HCT116 (cell line): ENCODE measurements at regions not wholly inside any gene's neighbourhood (a gene's known extent, or its start where the extent isn't known, plus 50 kb on each side); places are given as distances from the start of the nearest gene placed in this dataset.

Experiments
- ATAC-seq: fragments of 200-7000 bp; cut with Tn5 transposase; 2 replicates; pipeline ENCODE4 v1.9.1; 2020; ENCODE audit warnings: mild to moderate bottlenecking, moderate library complexity
- BruUV-seq: library from RNA; stranded (reverse); fragments of 400-500 nt; replicated peaks from 2 replicates; lab custom pipeline; 2021; lab: Mats Ljungman, UMichigan
- CTCF ChIA-PET: fragments of 300-600 bp; sonication (Branson Sonifier 250); formaldehyde crosslinking; loops from one replicate; lab custom pipeline; 2021; ENCODE audit warnings: antibody characterized with exemption; lab: Charles Lee
- POLR2A ChIA-PET: fragments of 300-600, 350-600 bp; sonication (Branson Sonifier 250); formaldehyde crosslinking; loops from one replicate; lab custom pipeline; 2021; ENCODE audit warnings: antibody characterized with exemption; lab: Charles Lee
- RAD21 ChIA-PET, 2 experiments: fragments of 300-600 bp; sonication (Branson Sonifier 250); formaldehyde crosslinking; loops; one replicate each; lab custom pipeline; 2023; ENCODE audit warnings: low total read pairs in 2 of 2; ENCODE audit not compliant: uncharacterized antibody in 2 of 2, unreplicated experiment in 2 of 2, low non-redundant PET in 1 of 2; lab: Charles Lee
- DNase-seq: peaks from one replicate; pipeline ENCODE4 v3.0.0-alpha.2; 2010; ENCODE audit warnings: low read depth, low spot score
- H2AFZ ChIP-seq: fragments of 200-600 bp; shearing (Covaris generic), sonication (generic); 2 replicates; pipeline ENCODE4 v1.6.1; 2017; ENCODE audit warnings: low read depth, mixed run types, mixed read lengths, antibody characterized with exemption, low read length; ENCODE audit not compliant: poor library complexity, severe bottlenecking
- H3K27ac ChIP-seq: 2 replicates; pipeline ENCODE4 v1.5.1; 2012; ENCODE audit warnings: low read depth, low read length
- H3K27me3 ChIP-seq: fragments of 200-600 bp; sonication (generic); 2 replicates; pipeline ENCODE4 v1.6.1; 2016; ENCODE audit warnings: mixed run types, low read length, mixed read lengths; ENCODE audit not compliant: insufficient read depth
- H3K36me3 ChIP-seq, 2 experiments: fragments of 200-500 bp in 1 of 2; fragments of 200-600 bp in 1 of 2; sonication (Bioruptor generic) in 1 of 2; sonication (generic) in 1 of 2; 2 replicates each; pipeline versions ENCODE4 v1.5.1 to v1.6.1; 2014 to 2016; ENCODE audit warnings: low read length in 2 of 2, inconsistent platforms in 1 of 2, mixed read lengths in 1 of 2, mixed run types in 1 of 2; ENCODE audit not compliant: insufficient read depth in 2 of 2, control insufficient read depth in 1 of 2
- H3K4me1 ChIP-seq, 2 experiments: fragments of 200-600 bp in 1 of 2; sonication (generic) in 1 of 2; 2 replicates each; pipeline versions ENCODE4 v1.5.1 to v1.6.1; 2012 to 2017; ENCODE audit warnings: low read length in 2 of 2, inconsistent platforms in 1 of 2, mild to moderate bottlenecking in 1 of 2, mixed read lengths in 1 of 2, mixed run types in 1 of 2, moderate library complexity in 1 of 2; ENCODE audit not compliant: insufficient read depth in 2 of 2, control insufficient read depth in 1 of 2
- H3K4me2 ChIP-seq: fragments of 200-600 bp; sonication (generic); 2 replicates; pipeline ENCODE4 v1.6.1; 2017; ENCODE audit warnings: mixed run types, low read length, mixed read lengths
- H3K4me3 ChIP-seq, 2 experiments: fragments of 200-600 bp in 1 of 2; sonication (generic) in 1 of 2; replicated peaks in 1 of 2; 2 replicates each; pipeline ENCODE4 v1.5.1; 2011 to 2016; ENCODE audit warnings: low read length in 2 of 2, control low read depth in 1 of 2, low read depth in 1 of 2, mild to moderate bottlenecking in 1 of 2, mixed read lengths in 1 of 2, mixed run types in 1 of 2
- H3K79me2 ChIP-seq: fragments of 200-600 bp; sonication (generic); 2 replicates; pipeline ENCODE4 v1.6.1; 2017; ENCODE audit warnings: mild to moderate bottlenecking, mixed run types, low read length, moderate library complexity, mixed read lengths; ENCODE audit not compliant: insufficient read depth
- H3K9ac ChIP-seq: fragments of 200-600 bp; sonication (generic); 2 replicates; pipeline ENCODE4 v1.6.1; 2016; ENCODE audit warnings: low read length, mixed read lengths
- H3K9me2 ChIP-seq: fragments of 200-600 bp; sonication (generic), shearing (Covaris generic); 2 replicates; pipeline ENCODE4 v1.6.1; 2017; ENCODE audit warnings: mixed run types, mild to moderate bottlenecking, moderate library complexity; ENCODE audit not compliant: insufficient read depth
- H3K9me3 ChIP-seq, 2 experiments: fragments of 200-500 bp in 1 of 2; fragments of 200-600 bp in 1 of 2; sonication (Bioruptor generic) in 1 of 2; sonication (generic) in 1 of 2; 2 replicates each; pipeline ENCODE4 v1.6.1; 2014 to 2017; ENCODE audit warnings: low read length in 2 of 2, mixed read lengths in 2 of 2, inconsistent platforms in 1 of 2, low read depth in 1 of 2, mild to moderate bottlenecking in 1 of 2, mixed run types in 1 of 2, moderate library complexity in 1 of 2; ENCODE audit not compliant: control insufficient read depth in 1 of 2, insufficient read depth in 1 of 2
- H4K20me1 ChIP-seq: fragments of 200-600 bp; sonication (generic), shearing (Covaris generic); 2 replicates; pipeline ENCODE4 v1.6.1; 2017; ENCODE audit warnings: mixed run types, mild to moderate bottlenecking, moderate library complexity; ENCODE audit not compliant: insufficient read depth
- CBX3 ChIP-seq: IDR thresholded peaks from 2 replicates; pipeline ENCODE4 v1.6.1; 2012; ENCODE audit warnings: low read depth
- CEBPB ChIP-seq: IDR thresholded peaks from 2 replicates; pipeline ENCODE4 v1.6.1; 2012; ENCODE audit warnings: low read depth
- CTCF ChIP-seq, 3 experiments: fragments of 200-600 bp in 1 of 3; sonication (generic) in 1 of 3; IDR thresholded peaks in 2 of 3; conservative IDR thresholded peaks in 1 of 3; 2 replicates each; pipeline ENCODE4 v1.5.1; 2012 to 2017; ENCODE audit warnings: low read depth in 2 of 3, low read length in 2 of 3, antibody characterized with exemption in 1 of 3, borderline replicate concordance in 1 of 3, control low read depth in 1 of 3, mild to moderate bottlenecking in 1 of 3, mixed read lengths in 1 of 3, mixed run types in 1 of 3, moderate library complexity in 1 of 3; ENCODE audit not compliant: insufficient read depth in 1 of 3
- EGR1 ChIP-seq: IDR thresholded peaks from 2 replicates; pipeline ENCODE4 v1.6.1; 2012; ENCODE audit warnings: low read depth
- ELF1 ChIP-seq: IDR thresholded peaks from 2 replicates; pipeline ENCODE4 v1.6.1; 2012; ENCODE audit warnings: low read depth, borderline replicate concordance
- EZH2 ChIP-seq: fragments of 200-600 bp; sonication (generic); IDR thresholded peaks from 2 replicates; pipeline ENCODE4 v1.6.1; 2017; ENCODE audit warnings: antibody characterized with exemption, mixed run types
- EZH2phosphoT487 ChIP-seq: fragments of 200-600 bp; IDR thresholded peaks from 2 replicates; pipeline ENCODE4 v1.6.1; 2018; ENCODE audit warnings: antibody characterized with exemption, borderline replicate concordance
- FOSL1 ChIP-seq: IDR thresholded peaks from 2 replicates; pipeline ENCODE4 v1.6.1; 2012; ENCODE audit warnings: low read depth
- JUND ChIP-seq: IDR thresholded peaks from 2 replicates; pipeline ENCODE4 v1.6.1; 2012
- MAX ChIP-seq: IDR thresholded peaks from 2 replicates; pipeline ENCODE4 v1.6.1; 2012
- POLR2A ChIP-seq: IDR thresholded peaks from 2 replicates; pipeline ENCODE4 v1.7.0; 2011; ENCODE audit warnings: borderline replicate concordance; ENCODE audit not compliant: insufficient read depth, insufficient read length; ENCODE audit errors: extremely low read depth
- POLR2AphosphoS5 ChIP-seq: IDR thresholded peaks from 2 replicates; pipeline ENCODE4 v1.6.1; 2011; ENCODE audit warnings: mild to moderate bottlenecking, low read depth, low read length, moderate library complexity
- REST ChIP-seq: IDR thresholded peaks from 2 replicates; pipeline ENCODE4 v1.6.1; 2012; ENCODE audit warnings: low read depth
- SIN3A ChIP-seq: IDR thresholded peaks from 2 replicates; pipeline ENCODE4 v1.6.1; 2012; ENCODE audit warnings: low read depth
- SP1 ChIP-seq: IDR thresholded peaks from 2 replicates; pipeline ENCODE4 v1.6.1; 2012; ENCODE audit warnings: low read depth
- TCF7L2 ChIP-seq: IDR thresholded peaks from 2 replicates; pipeline ENCODE4 v1.7.0; 2011; ENCODE audit warnings: borderline replicate concordance, inconsistent platforms; ENCODE audit not compliant: insufficient read depth, insufficient read length; ENCODE audit errors: extremely low read depth
- ZBTB33 ChIP-seq: IDR thresholded peaks from 2 replicates; pipeline ENCODE4 v1.6.1; 2011; ENCODE audit warnings: mild to moderate bottlenecking, low read length, moderate library complexity; ENCODE audit not compliant: insufficient replicate concordance; ENCODE audit errors: extremely low read depth
- ZFX ChIP-seq: fragments of 450-650 bp; IDR thresholded peaks from 2 replicates; pipeline ENCODE4 v1.6.1; 2017
- ZNF274 ChIP-seq: fragments of 200-500 bp; sonication (Bioruptor generic); IDR thresholded peaks from 2 replicates; pipeline ENCODE4 v1.6.1; 2014; ENCODE audit warnings: mild to moderate bottlenecking, low read depth, low read length, inconsistent platforms
- intact Hi-C: fragments of 100-400 bp; cut with micrococcal nuclease; formaldehyde crosslinking; loops from 2 replicates; pipeline ENCODE4 v1.10.0; 2022
- TF ChIP-seq, protein P1 (sequence below): IDR thresholded peaks from 2 replicates; pipeline ENCODE4 v1.6.1; 2012

DNA sequence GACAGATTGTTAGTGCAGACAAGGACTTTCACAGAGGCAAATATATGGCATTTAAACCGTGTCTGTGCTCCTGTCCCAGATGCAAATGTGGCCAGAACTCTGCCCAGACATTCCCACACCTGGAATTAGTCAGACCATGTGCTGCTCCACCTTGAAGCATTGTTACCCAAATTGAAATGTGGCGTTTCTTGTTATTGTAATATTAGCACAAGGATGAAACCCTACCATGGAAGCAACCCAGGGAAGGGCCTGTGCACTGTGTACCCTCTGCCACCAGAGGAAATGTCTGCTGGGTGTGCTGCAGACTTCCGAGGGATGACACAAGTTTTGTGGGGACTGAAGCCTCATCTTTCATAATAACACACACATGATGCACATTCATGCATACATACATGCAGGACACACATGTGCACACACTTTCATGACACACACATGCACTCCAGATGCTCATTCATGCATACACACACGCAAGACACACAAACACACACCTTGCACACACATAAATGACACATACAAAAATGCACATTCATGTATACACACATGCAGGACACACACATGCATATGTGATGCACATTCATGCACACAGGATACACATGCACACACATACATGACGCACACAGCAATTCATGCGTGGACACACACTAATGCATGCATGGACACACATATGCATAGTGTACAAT lies 133.2 kb upstream of the SNTG2 start:
- H2AFZ ChIP-seq = no peak overlapping the region
- POLR2A ChIA-PET = no interaction called here

More for the DNA sequence above, 133.2 kb upstream of the SNTG2 start:
- H3K9me2 ChIP-seq = no peaks in the 10 kb centered on the region
- ChIA-PET CTCF (no interaction called here), RAD21 (no interaction called here)
- H4K20me1 ChIP-seq = no peaks in the 10 kb centered on the region
- H3K79me2 ChIP-seq = no peaks in the 10 kb centered on the region
- no peak overlapping the region for H3K4me2 ChIP-seq
- TF ChIP-seq ZNF274 (no peak), REST (no peak), CTCF (IDR thresholded peaks at IDR 0.05 in 2 of 3, conservative IDR thresholded peaks at IDR 0.05 in 1 of 3; ENCODE audit: borderline replicate concordance in 1 of 3, insufficient read depth in 1 of 3, low read depth in 2 of 3, low read length in 2 of 3) (no peak), ZBTB33 (no peak), EZH2phosphoT487 (no peak), JUND (no peak), EZH2 (no peak), CBX3 (no peak), FOSL1 (no peak), EGR1 (no peak), ZFX (no peak), POLR2A (no peak), ELF1 (no peak), CEBPB (no peak), SP1 (no peak), MAX (no peak), SIN3A (no peak), TCF7L2 (no peak), POLR2AphosphoS5 (no peak)
- TF ChIP-seq, protein P1, sequence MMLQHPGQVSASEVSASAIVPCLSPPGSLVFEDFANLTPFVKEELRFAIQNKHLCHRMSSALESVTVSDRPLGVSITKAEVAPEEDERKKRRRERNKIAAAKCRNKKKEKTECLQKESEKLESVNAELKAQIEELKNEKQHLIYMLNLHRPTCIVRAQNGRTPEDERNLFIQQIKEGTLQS = no peak
- intact Hi-C loops = no loop called here
- H3K27me3 ChIP-seq = no peaks in the 10 kb centered on the region
- H3K4me1 ChIP-seq = no peaks in the 10 kb centered on the region
- no peak overlapping the region for H3K9ac ChIP-seq
- H3K36me3 ChIP-seq = no peaks in the 10 kb centered on the region
- H3K9me3 ChIP-seq = no peaks in the 10 kb centered on the region
- no peak overlapping the region for H3K4me3 ChIP-seq
- no peak for DNase-seq
- no peak overlapping the region for H3K27ac ChIP-seq
- no TSS peak for BruUV-seq
- ATAC-seq = no peak
